ENCODE measurements at regions not wholly inside any gene's neighbourhood (a gene's known extent, or its start where the extent isn't known, plus 50 kb on each side); places are given as distances from the start of the nearest gene placed in this dataset.

DNA sequence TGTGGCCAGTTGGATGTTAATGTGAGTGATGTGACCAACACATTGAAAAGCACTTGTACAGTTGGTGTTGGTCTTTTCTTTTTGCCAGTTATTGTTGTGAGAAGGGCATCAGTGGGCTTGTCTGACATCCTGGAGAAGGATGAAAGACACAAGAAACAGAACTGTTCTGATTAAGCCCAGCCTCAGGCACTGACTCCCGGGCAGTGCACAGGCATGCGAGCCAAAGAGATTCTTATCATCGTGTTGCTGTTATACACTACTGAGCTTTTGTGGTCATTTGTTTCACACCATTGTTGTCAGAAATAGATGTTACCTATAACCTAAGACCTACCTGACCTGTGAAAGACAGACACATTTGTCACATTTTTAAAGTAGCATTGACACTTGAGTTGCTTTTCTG is 236.8 kb upstream of the CA10 start:
- no peak overlapping the region for H3K4me3 ChIP-seq (ENCODE audit: low read depth, low read length)
- no peak for TF ChIP-seq CTCF (IDR thresholded peaks at IDR 0.05; ENCODE audit: insufficient read depth, low read length)
- DNase-seq (ENCODE audit: low read depth) = no peak

GRCh38 chr17:52390422-52390821 is 231.9 kb upstream of the CA10 start:
- H3K4me3 ChIP-seq (ENCODE audit: low read depth, low read length) = no peak overlapping the region
- DNase-seq (ENCODE audit: low read depth) = no peak
- TF ChIP-seq CTCF (IDR thresholded peaks at IDR 0.05; ENCODE audit: insufficient read depth, low read length) = no peak

DNA sequence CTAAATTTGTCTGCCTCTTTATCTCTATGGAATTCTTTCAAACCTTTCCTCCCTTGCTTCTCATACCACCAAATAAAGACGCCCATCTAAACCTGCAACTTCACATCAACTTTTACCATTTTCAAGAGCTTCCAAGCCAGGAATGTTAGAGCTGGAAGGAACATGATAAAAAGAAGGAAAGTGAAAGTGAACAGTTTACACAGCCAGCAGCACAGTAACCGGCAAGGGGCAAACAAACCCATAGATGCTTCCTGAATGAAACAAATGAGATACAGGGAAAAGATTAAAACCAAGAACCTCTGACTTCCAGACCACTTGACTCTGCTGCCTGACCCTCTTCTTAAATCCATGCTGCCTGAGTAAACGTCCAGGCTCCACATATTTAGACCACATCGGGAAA is 231.1 kb upstream of the CA10 start:
- no peak for TF ChIP-seq CTCF (IDR thresholded peaks at IDR 0.05; ENCODE audit: insufficient read depth, low read length)
- DNase-seq (ENCODE audit: low read depth) = no peak
- H3K4me3 ChIP-seq (ENCODE audit: low read depth, low read length) = no peak overlapping the region

- no peak for TF ChIP-seq CTCF (IDR thresholded peaks at IDR 0.05; ENCODE audit: insufficient read depth, low read length)
- no peak for DNase-seq (ENCODE audit: low read depth)
These were observed 230.4 kb upstream of the CA10 start for GRCh38 chr17:52388941-52389340.

GRCh38 chr17:52384695-52385094 is 226.2 kb upstream of the CA10 start:
- H3K4me3 ChIP-seq (ENCODE audit: low read depth, low read length) = no peak overlapping the region
- TF ChIP-seq CTCF (IDR thresholded peaks at IDR 0.05; ENCODE audit: insufficient read depth, low read length) = no peak
- no peak for DNase-seq (ENCODE audit: low read depth)

More at GRCh38 chr17:52388941-52389340, 230.4 kb upstream of the CA10 start:
- no peak overlapping the region for H3K4me3 ChIP-seq (ENCODE audit: low read depth, low read length)

GRCh38 chr17:52383493-52384100 is 225.1 kb upstream of the CA10 start:
- DNase-seq (ENCODE audit: low read depth) = no peak
- no peak for TF ChIP-seq CTCF (IDR thresholded peaks at IDR 0.05; ENCODE audit: insufficient read depth, low read length)
- H3K4me3 ChIP-seq (ENCODE audit: low read depth, low read length) = no peak overlapping the region

DNA sequence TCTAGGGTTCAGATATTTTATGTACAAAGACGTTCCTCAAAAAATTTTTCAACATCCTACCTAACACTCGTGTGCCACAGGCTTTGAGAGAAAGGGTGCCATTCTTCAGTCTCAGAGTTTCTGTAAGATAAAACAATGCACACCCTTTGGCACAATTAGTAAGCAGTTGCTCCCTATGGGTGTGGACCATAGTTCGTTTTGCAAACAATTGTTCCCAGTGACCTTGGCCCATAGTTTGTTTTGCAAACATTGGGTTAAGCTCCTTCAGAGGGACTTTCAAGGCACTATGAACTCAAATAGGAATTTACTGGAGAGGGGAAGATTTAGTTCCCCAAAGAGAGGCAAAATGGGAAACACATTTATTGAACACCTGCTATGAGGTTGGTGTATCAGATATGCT is 220.3 kb upstream of the CA10 start:
- no peak for DNase-seq (ENCODE audit: low read depth)
- no peak overlapping the region for H3K4me3 ChIP-seq (ENCODE audit: low read depth, low read length)
- TF ChIP-seq CTCF (IDR thresholded peaks at IDR 0.05; ENCODE audit: insufficient read depth, low read length) = no peak
